Sigmoid colon (tissue), 6 donors: ENCODE measurements at regions not wholly inside any gene's neighbourhood (a gene's known extent, or its start where the extent isn't known, plus 50 kb on each side); places are given as distances from the start of the nearest gene placed in this dataset.

Source experiments
- DNase-seq: peaks from one replicate; pipeline ENCODE4 v3.0.0-alpha.2; 2019
- H3K27ac ChIP-seq, 4 donors: fragments of 200-600 bp; sonication (generic); one replicate each; pipeline ENCODE4 v1.5.1; 2016 to 2019; ENCODE audit warnings: mild to moderate bottlenecking in 1 of 4
- H3K27me3 ChIP-seq, 3 donors: fragments of 200-600 bp; sonication (generic); one replicate each; pipeline ENCODE4 v1.5.1; 2019; ENCODE audit warnings: mild to moderate bottlenecking in 1 of 3
- H3K36me3 ChIP-seq, 4 donors: fragments of 200-600 bp; sonication (generic); one replicate each; pipeline ENCODE4 v1.5.1; 2016 to 2019
- H3K4me1 ChIP-seq, 4 donors: fragments of 200-600 bp; sonication (generic); one replicate each; pipeline ENCODE4 v1.5.1; 2017 to 2019
- H3K4me3 ChIP-seq, 4 donors: fragments of 200-600 bp; sonication (generic); one replicate each; pipeline ENCODE4 v1.5.1; 2017 to 2019; ENCODE audit warnings: mild to moderate bottlenecking in 2 of 4, moderate library complexity in 1 of 4
- H3K9me3 ChIP-seq, 4 donors: fragments of 200-600 bp in 3 of 4; sonication (generic) in 3 of 4; one replicate each; pipeline versions ENCODE4 v1.5.1 to v1.6.1; 2013 to 2019
- EP300 ChIP-seq, 4 donors: sonication (generic); formaldehyde crosslinking; IDR thresholded peaks; one replicate each; pipeline ENCODE4 v1.6.1; 2017; ENCODE audit warnings: antibody characterized with exemption in 4 of 4
- POLR2A ChIP-seq, 2 donors: fragments of 450-650 bp; IDR thresholded peaks; one replicate each; pipeline ENCODE4 v1.6.1; 2016; ENCODE audit warnings: antibody characterized with exemption in 2 of 2, mild to moderate bottlenecking in 2 of 2, moderate library complexity in 2 of 2
- POLR2AphosphoS5 ChIP-seq, 4 donors: sonication (generic); formaldehyde crosslinking; IDR thresholded peaks; one replicate each; pipeline ENCODE4 v1.6.1; 2017; ENCODE audit warnings: antibody characterized with exemption in 4 of 4
- WGBS, 2 donors: extraction: QIAGEN DNeasy Blood & Tissue Kit; methylation state at CpG; one replicate each; pipeline ENCODE4 v1.1.7; 2013; 5-methylcytosine and 5-hydroxymethylcytosine counted together
- intact Hi-C: fragments of 100-400 bp; cut with DNase I; formaldehyde crosslinking; loops from one replicate; pipeline ENCODE4 v1.15.1; 2023
- TF ChIP-seq, protein P1 (sequence below), 4 experiments: fragments of 450-650 bp in 3 of 4; fragments of 200-600 bp in 1 of 4; IDR thresholded peaks; one replicate each; pipeline ENCODE4 v1.5.1; 2016 to 2019; ENCODE audit warnings: antibody characterized with exemption in 4 of 4, mild to moderate bottlenecking in 3 of 4, moderate library complexity in 2 of 4
- donor health status: healthy with polysubstance abuse.
- donor health status: healthy.

DNA sequence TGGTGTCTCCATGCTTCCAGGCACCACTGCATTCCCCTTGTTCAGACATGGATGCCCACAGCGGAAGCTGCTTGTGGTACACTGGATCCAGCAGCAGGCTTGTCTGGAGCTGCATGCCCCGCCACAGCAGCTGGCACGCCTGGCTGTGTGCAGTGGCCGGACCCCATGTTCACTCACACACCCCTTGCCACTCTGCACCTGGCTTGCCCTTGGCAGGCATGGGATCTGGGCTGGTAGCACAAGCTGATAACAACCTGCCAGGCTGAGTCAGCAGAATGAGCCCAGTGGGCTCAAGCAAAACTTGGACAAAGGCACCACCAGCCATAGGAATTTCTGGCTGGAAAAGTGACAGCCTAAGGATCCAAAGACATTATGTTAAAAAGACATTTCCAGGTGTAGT, 91.8 kb upstream of the TMEM168 start:
- intact Hi-C loops: no loop called here
- no peak overlapping the region for H3K4me3 ChIP-seq
- H3K36me3 ChIP-seq: no peaks in the 10 kb centered on the region
- no peaks in the 10 kb centered on the region for H3K9me3 ChIP-seq
- H3K4me1 ChIP-seq: peaks cover 0 to 26% (median 15%) of the 10 kb centered on the region in 4 donors
- TF ChIP-seq POLR2A (IDR thresholded peaks at IDR 0.05) (no peak), EP300 (IDR thresholded peaks at IDR 0.05) (no peak), POLR2AphosphoS5 (IDR thresholded peaks at IDR 0.05) (no peak)
- TF ChIP-seq, protein P1, sequence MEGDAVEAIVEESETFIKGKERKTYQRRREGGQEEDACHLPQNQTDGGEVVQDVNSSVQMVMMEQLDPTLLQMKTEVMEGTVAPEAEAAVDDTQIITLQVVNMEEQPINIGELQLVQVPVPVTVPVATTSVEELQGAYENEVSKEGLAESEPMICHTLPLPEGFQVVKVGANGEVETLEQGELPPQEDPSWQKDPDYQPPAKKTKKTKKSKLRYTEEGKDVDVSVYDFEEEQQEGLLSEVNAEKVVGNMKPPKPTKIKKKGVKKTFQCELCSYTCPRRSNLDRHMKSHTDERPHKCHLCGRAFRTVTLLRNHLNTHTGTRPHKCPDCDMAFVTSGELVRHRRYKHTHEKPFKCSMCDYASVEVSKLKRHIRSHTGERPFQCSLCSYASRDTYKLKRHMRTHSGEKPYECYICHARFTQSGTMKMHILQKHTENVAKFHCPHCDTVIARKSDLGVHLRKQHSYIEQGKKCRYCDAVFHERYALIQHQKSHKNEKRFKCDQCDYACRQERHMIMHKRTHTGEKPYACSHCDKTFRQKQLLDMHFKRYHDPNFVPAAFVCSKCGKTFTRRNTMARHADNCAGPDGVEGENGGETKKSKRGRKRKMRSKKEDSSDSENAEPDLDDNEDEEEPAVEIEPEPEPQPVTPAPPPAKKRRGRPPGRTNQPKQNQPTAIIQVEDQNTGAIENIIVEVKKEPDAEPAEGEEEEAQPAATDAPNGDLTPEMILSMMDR (IDR thresholded peaks at IDR 0.05): no peak
- no peak for DNase-seq
- H3K27me3 ChIP-seq: no peaks in the 10 kb centered on the region
- 81 to 90% methylated on average over 4 of the region's 4 CpGs for whole genome bisulfite sequencing, 2 donors
- no peak overlapping the region for H3K27ac ChIP-seq

DNA sequence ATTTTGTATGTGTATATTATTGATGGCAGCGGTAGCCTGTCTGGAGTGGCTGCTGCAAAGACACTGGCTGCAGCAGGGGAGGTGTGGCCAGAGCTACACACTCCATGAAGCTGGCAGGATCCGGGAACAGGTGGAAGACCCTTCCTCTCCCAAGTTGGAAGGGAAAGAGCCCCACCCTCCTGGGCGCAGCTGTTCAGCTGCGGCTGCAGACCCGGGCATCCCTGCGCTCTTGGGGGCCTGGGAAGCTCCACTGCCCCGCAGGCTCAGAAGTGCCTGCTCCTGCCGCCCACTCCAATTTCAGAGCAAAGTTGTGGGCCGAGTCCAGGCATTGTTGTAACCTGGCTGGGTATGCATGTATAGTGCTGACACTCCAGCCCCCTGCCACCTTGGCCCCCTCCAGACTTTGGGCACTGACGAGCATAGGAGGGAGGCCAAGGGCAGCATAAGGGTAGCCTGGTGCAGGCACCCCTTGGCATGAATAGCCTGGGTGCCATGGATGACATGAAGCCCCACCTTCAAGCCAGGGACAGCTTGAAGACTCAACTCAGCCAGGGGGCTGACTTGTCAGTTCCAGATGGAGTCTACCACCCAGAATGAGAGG, 90.7 kb upstream of the TMEM168 start:
- H3K4me3 ChIP-seq: no peak overlapping the region
- no peaks in the 10 kb centered on the region for H3K27me3 ChIP-seq
- no peaks in the 10 kb centered on the region for H3K9me3 ChIP-seq
- no peaks in the 10 kb centered on the region for H3K36me3 ChIP-seq
- DNase-seq: no peak
- TF ChIP-seq POLR2AphosphoS5 (IDR thresholded peaks at IDR 0.05): no peak
- TF ChIP-seq POLR2A (IDR thresholded peaks at IDR 0.05): no peak
- no peak for TF ChIP-seq EP300 (IDR thresholded peaks at IDR 0.05)
- TF ChIP-seq, protein P1 (IDR thresholded peaks at IDR 0.05): no peak
- H3K4me1 ChIP-seq: peaks cover 0 to 15% (median 5%) of the 10 kb centered on the region in 4 donors
- no peak overlapping the region for H3K27ac ChIP-seq
- 96 to 98% methylated on average over 10 of the region's 10 CpGs for WGBS, 2 donors
- intact Hi-C loops: no loop called here

DNA sequence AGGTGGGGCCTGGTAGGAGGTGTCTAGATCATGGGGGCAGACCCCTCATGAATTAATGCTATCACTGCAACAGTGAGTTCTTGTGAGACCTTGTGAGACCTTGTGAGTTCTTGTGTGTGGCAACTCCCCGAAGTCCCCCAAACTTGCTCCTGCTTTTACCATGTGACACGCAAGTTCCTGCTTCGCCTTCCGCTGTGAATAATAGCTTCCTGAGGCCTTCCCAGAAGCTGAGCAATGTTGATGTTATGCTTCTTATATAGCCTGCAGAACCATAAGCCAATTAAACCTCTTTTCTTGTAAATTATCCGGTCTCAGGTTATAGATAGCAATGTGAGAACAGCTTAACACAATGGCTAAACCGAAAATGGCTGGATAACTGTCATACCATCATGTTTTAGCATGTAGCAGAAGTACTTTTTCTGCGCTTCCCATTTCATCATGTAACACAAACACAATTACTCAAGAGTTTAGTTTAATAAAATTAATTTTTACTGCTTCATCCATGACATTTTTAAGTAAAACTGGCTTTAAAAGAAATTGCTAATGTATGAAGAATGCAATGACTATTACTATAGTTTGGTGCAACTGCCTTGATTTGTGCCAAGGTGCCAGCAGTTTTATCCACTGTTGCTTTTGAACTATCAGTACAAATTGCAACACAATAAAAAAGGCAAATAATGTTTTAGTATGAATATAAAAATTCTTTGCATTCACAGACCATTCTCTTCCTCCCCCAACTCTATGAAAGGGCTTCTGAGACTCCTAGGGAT, 87.7 kb upstream of the TMEM168 start:
- TF ChIP-seq POLR2AphosphoS5 (IDR thresholded peaks at IDR 0.05): no peak
- TF ChIP-seq POLR2A (IDR thresholded peaks at IDR 0.05): no peak
- TF ChIP-seq, protein P1 (IDR thresholded peaks at IDR 0.05): no peak
- TF ChIP-seq EP300 (IDR thresholded peaks at IDR 0.05): no peak
- no peak overlapping the region for H3K4me3 ChIP-seq
- H3K36me3 ChIP-seq: no peaks in the 10 kb centered on the region
- H3K27me3 ChIP-seq: no peaks in the 10 kb centered on the region
- H3K4me1 ChIP-seq: peaks cover 0 to 2% (median under 1%) of the 10 kb centered on the region in 4 donors
- DNase-seq: no peak
- H3K9me3 ChIP-seq: no peaks in the 10 kb centered on the region
- intact Hi-C loops: no loop called here
- 90 to 98% methylated on average over 7 of the region's 7 CpGs for WGBS, 2 donors
- H3K27ac ChIP-seq: no peak overlapping the region

DNA sequence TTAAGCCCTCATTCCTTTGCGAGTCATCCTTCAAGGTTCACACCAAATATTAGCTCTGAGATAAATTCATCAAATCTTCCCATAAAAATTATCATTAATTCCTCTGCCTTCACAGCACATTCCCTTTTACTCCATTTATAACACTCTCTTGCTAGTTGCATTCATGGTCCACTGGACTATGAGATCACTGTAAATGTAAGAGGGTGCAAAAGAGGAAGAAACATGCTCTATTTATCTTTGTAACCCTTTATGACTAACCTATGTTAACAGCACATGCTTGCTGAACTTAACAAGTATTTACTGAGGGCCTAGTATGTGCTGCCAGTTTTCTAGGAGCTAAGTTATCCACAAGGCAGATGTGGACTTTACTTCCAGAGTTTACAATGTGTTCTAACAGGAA, 86.7 kb upstream of the TMEM168 start:
- H3K36me3 ChIP-seq: no peaks in the 10 kb centered on the region
- H3K27me3 ChIP-seq: no peaks in the 10 kb centered on the region
- no peaks in the 10 kb centered on the region for H3K9me3 ChIP-seq
- H3K4me3 ChIP-seq: no peak overlapping the region
- 92 to 95% methylated on average over 1 of the region's 1 CpG for WGBS, 2 donors
- no peak for DNase-seq
- intact Hi-C loops: no loop called here
- TF ChIP-seq POLR2AphosphoS5 (IDR thresholded peaks at IDR 0.05) (no peak), EP300 (IDR thresholded peaks at IDR 0.05) (no peak), POLR2A (IDR thresholded peaks at IDR 0.05) (no peak)
- TF ChIP-seq, protein P1 (IDR thresholded peaks at IDR 0.05): no peak
- no peak overlapping the region for H3K27ac ChIP-seq
- no peaks in the 10 kb centered on the region for H3K4me1 ChIP-seq
